ENCODE measurements at regions not wholly inside any gene's neighbourhood (a gene's known extent, or its start where the extent isn't known, plus 50 kb on each side); places are given as distances from the start of the nearest gene placed in this dataset.

DNA sequence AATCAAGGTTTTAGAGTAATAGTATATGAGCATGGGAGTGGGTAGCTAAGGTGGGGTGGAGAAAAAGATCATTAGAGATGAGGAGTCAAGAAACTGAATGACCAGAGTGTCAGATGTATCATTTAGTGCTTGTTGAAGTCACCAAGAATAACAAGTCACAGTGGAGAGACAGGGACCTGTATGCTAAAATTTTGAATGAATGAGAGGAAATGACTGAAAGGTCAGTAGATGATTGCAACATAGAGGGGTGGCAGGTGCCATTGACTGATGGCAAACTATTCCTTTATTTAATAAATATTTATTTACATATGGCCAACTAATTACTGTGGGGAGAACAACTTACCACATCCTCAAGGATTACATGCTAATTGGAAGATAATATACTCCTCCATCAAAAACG, 75.0 kb upstream of the ANKRD28 start:
- TF ChIP-seq, protein P1, sequence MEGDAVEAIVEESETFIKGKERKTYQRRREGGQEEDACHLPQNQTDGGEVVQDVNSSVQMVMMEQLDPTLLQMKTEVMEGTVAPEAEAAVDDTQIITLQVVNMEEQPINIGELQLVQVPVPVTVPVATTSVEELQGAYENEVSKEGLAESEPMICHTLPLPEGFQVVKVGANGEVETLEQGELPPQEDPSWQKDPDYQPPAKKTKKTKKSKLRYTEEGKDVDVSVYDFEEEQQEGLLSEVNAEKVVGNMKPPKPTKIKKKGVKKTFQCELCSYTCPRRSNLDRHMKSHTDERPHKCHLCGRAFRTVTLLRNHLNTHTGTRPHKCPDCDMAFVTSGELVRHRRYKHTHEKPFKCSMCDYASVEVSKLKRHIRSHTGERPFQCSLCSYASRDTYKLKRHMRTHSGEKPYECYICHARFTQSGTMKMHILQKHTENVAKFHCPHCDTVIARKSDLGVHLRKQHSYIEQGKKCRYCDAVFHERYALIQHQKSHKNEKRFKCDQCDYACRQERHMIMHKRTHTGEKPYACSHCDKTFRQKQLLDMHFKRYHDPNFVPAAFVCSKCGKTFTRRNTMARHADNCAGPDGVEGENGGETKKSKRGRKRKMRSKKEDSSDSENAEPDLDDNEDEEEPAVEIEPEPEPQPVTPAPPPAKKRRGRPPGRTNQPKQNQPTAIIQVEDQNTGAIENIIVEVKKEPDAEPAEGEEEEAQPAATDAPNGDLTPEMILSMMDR (IDR thresholded peaks at IDR 0.05) = no peak
- no peak for TF ChIP-seq POLR2A (IDR thresholded peaks at IDR 0.05)
- TF ChIP-seq EP300 (IDR thresholded peaks at IDR 0.05) = no peak
